Amniotic stem cell (primary cell): ENCODE measurements at regions not wholly inside any gene's neighbourhood (a gene's known extent, or its start where the extent isn't known, plus 50 kb on each side); places are given as distances from the start of the nearest gene placed in this dataset.
A peak's percentile ranks its signal among the peaks of the same experiment; 100 is the strongest.

Experiments
- DNase-seq: peaks from one replicate; lab custom pipeline; 2025; lab: John Stamatoyannopoulos, UW

GRCh38 chr6:100181309-100181708, 187.3 kb upstream of the MCHR2 start:
- no peak for DNase-seq

GRCh38 chr6:100179576-100179975, 185.6 kb upstream of the MCHR2 start:
- no peak for DNase-seq

GRCh38 chr6:100177956-100178355, 183.9 kb upstream of the MCHR2 start:
- DNase-seq, result no peak

DNA sequence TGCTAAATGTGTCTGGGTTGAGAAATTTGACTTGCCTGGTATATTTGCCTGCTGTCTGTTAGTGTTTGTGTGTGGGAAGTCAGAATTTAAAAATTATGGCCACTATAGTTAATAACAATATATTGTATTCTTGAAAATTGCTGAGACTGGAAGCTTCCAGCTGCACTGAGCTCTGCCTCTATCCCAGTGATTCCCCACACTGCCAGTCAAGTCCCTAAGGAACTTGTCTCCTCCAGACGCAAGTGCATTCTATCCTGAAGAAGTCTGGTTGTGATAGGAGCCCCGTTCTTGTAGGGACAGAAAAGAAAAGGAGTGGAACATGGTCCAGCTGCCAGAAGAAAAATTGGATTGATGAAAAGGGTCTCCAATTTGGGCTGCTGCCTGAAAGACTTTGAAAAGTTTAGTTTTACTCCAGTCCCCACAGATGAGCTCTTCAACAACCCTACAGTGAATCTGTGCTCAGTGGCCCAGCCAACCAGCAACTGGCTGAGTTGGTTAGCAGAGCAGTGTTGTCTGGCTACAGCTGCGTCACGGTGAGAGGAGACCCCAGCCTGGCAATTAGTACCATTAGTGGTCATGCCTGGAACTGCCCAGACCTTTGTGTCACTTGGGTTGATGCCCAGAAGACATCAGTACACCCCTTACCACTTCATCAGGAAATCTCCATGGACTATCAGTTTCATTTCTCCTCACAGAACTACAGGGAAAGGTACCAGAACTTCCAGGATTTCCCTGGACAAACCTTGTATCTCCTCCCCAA, 183.1 kb upstream of the MCHR2 start:
- no peak for DNase-seq

GRCh38 chr6:100176311-100176950, 182.4 kb upstream of the MCHR2 start:
- peak; percentile 50 for DNase-seq

GRCh38 chr6:100175814-100176310, 181.8 kb upstream of the MCHR2 start:
- DNase-seq, result peak; percentile 50

- DNase-seq, result no peak
Measured at GRCh38 chr6:100173211-100173610, 179.2 kb upstream of the MCHR2 start.

- no peak for DNase-seq
Measured at GRCh38 chr6:100172322-100172713, 178.3 kb upstream of the MCHR2 start.

- no peak for DNase-seq
Measured at GRCh38 chr6:100171533-100172321, 177.7 kb upstream of the MCHR2 start.

DNA sequence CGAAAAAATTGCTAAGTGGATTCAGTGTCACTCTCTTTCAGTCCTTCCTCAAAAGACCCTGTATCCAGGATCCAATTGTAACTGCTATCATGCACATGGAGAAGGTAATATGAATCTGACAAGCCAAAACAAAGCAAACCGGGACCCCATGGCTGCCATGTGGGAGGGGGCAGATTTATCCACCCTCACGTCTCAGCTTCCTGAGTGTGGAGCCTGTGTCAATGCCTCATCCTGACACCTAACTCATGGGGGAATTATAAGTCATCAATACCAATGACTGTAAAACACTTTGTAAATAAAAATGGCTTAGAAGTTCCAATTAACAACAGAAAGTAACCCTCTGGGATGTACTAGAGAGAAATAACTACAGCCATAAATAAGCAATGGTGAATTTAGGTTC, 174.1 kb upstream of the MCHR2 start:
- DNase-seq, result no peak

DNA sequence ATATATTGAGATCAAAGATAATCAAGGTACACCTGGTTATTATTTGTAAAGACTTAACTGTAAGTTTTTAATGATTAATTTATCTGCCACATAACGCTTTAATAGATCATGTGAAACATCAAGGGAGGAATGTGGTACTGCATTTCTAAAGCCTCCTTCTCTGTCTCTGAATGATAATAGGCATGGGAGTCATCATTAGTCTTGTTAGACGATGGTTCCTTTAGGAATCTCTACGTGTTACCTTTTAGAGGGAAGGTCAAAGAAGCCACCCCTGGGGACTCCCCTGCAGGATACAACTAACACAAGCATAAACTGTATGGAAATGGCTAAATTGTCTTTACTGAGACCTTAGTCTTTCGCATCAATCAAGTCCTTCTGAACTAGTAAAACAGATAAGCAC, 173.6 kb upstream of the MCHR2 start:
- DNase-seq, result no peak

DNA sequence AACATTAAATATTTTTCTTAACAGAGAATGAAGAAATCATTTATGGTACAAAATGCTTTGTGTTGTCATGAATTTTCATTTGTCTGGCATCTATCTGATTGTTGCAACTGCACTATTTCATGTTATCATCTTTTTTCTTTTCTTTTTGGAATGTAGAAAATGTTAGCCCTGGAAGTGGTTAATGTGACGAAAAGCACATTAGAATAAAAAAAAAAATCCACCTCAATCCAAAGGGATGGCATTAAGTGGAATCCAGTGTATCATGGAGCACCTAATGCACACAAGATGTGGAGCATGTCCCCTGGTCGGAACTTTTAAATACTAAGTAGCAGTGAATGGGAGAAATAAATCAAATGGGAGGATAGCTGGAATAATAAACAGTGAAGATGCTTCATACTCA, 172.9 kb upstream of the MCHR2 start:
- no peak for DNase-seq

- DNase-seq, result no peak
Measured at GRCh38 chr6:100165442-100165841, 171.4 kb upstream of the MCHR2 start.

GRCh38 chr6:100163035-100163434, 169.0 kb upstream of the MCHR2 start:
- no peak for DNase-seq

- DNase-seq, result no peak
Measured at GRCh38 chr6:100161782-100162365, 167.9 kb upstream of the MCHR2 start.

GRCh38 chr6:100160930-100161329, 166.9 kb upstream of the MCHR2 start:
- no peak for DNase-seq

- DNase-seq, result no peak
Measured at GRCh38 chr6:100155141-100155540, 161.1 kb upstream of the MCHR2 start.

- DNase-seq, result no peak
Measured at GRCh38 chr6:100153636-100154275, 159.7 kb upstream of the MCHR2 start.

GRCh38 chr6:100152201-100152600, 158.2 kb upstream of the MCHR2 start:
- no peak for DNase-seq

GRCh38 chr6:100144991-100145390, 151.0 kb upstream of the MCHR2 start:
- no peak for DNase-seq

- DNase-seq, result no peak
Measured at GRCh38 chr6:100138346-100139022, 144.5 kb upstream of the MCHR2 start.
